ENCODE measurements at regions not wholly inside any gene's neighbourhood (a gene's known extent, or its start where the extent isn't known, plus 50 kb on each side); places are given as distances from the start of the nearest gene placed in this dataset.

DNA sequence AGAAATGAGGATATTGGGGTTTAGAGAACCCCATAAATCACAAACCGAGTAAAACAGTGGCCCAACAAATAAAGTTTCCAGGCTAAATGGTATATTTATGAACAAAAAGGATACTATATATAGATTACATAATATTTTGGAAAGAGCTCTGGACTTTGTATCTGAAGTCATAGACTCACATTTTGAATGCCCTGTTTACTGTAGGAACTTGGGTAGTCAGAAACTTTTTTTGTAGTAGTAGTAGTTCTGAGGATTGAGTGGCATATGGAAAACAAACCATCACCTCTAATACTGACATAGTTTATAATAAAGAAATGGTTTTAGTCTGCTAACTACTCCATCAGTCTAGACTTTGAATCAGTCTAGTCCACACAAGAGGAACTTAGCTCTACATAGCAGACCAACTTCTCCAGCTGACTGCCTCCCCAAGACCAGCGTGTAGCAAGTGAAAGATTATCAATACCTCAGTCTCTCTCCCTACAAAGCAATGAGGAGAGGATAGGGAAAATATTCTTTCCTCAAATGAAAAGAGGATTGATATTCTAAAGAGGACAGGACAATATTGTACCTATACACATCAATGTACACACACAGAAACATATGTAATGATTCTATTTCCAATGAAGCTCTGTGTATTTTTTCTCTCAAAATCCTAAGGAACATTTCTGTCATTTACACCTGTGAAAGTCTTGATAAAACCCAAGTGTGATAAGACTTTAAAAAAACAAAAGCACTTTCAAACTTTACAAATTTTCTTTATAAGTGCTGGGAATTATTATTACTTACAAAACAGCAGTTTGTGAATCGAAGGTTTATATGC is 184.9 kb upstream of the MAP2 start:
- TF ChIP-seq, protein P1, sequence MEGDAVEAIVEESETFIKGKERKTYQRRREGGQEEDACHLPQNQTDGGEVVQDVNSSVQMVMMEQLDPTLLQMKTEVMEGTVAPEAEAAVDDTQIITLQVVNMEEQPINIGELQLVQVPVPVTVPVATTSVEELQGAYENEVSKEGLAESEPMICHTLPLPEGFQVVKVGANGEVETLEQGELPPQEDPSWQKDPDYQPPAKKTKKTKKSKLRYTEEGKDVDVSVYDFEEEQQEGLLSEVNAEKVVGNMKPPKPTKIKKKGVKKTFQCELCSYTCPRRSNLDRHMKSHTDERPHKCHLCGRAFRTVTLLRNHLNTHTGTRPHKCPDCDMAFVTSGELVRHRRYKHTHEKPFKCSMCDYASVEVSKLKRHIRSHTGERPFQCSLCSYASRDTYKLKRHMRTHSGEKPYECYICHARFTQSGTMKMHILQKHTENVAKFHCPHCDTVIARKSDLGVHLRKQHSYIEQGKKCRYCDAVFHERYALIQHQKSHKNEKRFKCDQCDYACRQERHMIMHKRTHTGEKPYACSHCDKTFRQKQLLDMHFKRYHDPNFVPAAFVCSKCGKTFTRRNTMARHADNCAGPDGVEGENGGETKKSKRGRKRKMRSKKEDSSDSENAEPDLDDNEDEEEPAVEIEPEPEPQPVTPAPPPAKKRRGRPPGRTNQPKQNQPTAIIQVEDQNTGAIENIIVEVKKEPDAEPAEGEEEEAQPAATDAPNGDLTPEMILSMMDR (conservative IDR thresholded peaks at IDR 0.05; ENCODE audit: low read length): no peak
- TF ChIP-seq EZH2phosphoT487 (IDR thresholded peaks at IDR 0.05; ENCODE audit: borderline replicate concordance, low read depth, low read length): no peak
